8988T (cell line): ENCODE measurements at regions not wholly inside any gene's neighbourhood (a gene's known extent, or its start where the extent isn't known, plus 50 kb on each side); places are given as distances from the start of the nearest gene placed in this dataset.
"Not testable (repeated sequence)": the region's sequence is repeated elsewhere in the genome, so short reads cannot be mapped to it uniquely, and the experiment has no call there.

Source experiments
- DNase-seq: peaks from one replicate; pipeline ENCODE4 v3.0.0; 2011

GRCh38 chr16:52309446-52310416 is 237.2 kb downstream of the TOX3 start:
- DNase-seq, result no peak

DNA sequence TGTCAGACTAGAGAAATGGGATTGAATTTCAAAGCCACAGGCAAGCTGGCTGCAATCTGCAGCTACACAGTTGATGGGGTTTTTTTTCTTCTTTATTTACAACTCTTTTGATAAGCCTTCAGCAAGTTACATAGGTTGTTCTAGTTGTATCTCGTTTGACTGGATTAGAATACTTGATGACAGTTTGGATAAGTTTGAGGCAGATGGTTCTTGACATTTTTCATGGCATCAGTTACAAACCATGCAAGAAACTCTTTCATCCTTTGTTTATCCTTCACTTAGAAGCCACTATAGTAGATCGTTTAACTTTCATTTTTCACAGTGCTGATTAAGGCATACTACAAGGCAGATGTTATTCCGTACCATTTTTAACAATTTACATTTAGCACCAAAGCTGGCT is 238.9 kb downstream of the TOX3 start:
- no peak for DNase-seq

- DNase-seq, result no peak
Measured at GRCh38 chr16:52301026-52301425, 245.9 kb downstream of the TOX3 start.

- no peak for DNase-seq
Measured at GRCh38 chr16:52298769-52299168, 248.2 kb downstream of the TOX3 start.

DNA sequence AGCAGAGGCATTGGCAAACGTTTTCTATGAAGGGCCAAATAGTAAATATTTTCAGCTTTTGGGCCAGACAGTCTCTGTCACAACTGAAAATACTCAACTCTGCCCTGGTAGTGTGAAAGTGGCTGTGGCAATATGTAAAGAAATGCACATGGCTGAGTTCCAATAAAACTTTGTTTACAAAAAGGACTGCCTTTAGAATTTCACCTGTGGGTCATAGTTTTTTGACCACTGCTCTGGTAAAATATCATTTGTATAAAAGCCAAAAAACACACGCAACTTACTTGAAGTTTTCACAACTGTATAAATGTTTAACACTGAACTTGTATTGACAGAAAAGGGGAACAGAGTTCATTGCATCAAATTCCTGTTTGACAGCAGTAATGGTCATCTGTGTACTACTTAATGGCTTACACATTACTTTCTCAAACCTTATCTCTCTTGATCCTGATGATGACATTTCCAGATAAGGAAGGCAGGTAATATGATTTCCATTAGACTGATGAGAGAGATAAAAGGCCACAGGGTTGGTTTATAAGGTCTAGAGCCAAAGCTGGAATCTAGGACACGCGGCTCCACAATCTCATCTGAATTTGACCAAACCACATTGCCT is 250.1 kb downstream of the TOX3 start:
- DNase-seq, result not testable (repeated sequence)

DNA sequence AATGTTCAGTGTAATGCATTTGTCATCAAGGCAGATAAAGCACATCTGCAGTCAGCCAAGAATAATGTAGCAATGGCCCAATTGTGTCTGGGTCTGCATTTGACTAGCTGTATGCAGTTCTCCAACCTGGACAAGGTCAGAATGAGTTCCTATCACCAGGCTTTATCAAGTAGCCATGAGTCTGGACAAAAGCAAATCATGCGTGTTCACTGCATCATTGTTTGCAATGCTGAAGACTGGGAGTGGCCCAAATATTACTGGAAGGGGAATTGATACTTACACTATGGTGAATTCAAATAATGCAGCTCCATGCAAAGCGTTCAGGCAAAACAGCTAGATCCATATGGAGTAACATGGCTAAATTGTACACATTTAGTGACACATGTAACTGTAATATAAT is 250.9 kb downstream of the TOX3 start:
- DNase-seq, result no peak

GRCh38 chr16:52294660-52295059 is 252.3 kb downstream of the TOX3 start:
- DNase-seq, result no peak

DNA sequence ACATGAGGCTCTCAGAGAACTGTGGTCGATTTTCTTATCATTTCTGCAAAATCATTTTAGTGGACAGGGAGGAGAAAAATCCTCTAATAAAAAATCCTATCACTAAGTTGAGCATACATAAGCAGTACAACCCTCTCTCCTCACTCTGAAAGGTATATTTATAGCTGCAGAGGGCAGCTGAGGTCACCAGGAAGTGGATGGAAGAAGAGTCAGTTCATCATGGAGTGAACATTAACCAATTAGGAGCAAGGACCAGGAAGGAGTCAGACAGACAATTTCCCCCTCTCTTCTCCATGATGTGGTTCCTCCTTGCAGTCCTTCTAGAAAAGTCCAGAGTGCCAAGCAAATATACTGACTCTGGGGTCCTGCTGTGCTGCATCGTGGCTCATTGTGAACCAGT is 253.7 kb downstream of the TOX3 start:
- no peak for DNase-seq

GRCh38 chr16:52283584-52284375 is 263.2 kb downstream of the TOX3 start:
- DNase-seq, result no peak

DNA sequence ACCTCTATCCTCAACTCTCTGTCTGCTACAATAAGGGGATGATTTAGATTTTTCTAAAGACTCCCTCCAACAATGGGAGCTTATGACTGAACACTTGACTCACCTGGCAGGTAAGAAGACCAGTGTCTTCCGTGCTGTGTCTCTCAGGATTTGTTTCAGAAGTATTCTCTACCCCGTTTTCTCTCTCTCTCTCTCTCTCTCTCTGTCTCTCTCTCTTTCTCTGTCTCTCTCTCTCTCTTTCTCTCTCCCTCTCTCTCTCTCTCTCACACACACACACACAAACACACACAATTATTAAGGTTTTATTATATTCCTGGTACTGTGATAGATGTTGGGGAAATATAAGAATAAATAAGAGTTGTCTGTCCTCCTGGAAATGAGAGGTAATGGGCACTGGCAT is 263.9 kb downstream of the TOX3 start:
- DNase-seq, result no peak

GRCh38 chr16:52280086-52280485 is 266.9 kb downstream of the TOX3 start:
- DNase-seq, result no peak

DNA sequence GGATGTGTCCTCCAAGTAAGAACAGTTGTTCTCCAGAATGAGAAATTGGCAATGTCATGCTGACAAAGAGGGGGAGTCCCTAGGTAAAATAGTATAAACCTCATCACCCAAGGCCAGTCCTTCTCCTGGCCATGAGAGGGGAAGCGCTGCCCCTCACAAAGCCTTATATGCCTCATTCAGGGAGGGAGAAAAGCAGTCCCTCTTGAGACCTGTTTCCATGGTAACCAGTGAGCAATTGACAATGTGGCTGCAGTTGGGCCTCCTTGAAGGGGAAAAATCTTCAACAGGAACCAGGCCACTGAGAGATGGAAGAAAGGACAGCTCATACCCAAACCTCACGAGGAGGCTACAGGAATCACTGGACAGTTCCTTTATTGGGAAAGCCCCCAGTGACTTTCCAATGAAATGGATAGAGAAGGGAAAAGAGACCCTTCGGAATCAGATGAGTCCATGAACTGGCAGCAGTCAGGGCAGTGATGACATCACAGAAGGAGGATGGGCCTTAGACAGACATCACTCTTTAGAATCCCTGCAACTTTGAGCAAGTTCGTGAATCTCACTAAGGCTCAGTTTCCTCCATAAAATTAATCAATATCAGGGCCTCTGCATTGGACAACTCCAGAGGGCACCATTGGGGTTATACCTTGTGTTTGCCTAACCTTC is 275.7 kb downstream of the TOX3 start:
- no peak for DNase-seq

DNA sequence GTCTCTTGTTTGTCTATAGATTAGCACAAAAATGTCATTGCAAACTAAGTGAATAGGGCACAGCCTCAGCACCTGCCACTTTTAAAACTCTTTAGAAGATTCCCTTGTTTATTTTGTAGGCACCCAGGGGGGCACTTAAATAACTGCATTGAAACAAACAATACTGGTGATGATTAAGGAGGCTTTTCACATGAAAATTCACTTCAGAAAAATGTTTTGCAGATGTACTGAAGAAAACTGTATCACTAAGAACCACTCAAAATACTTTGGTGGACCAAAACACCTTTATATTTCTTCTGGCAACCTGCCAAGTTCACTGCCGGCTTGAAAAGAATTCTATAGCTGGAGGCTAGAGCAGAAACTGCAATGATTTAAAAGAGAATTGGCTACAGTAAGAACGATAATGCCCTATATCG is 281.5 kb downstream of the TOX3 start:
- no peak for DNase-seq

GRCh38 chr16:52257534-52257933 is 289.4 kb downstream of the TOX3 start:
- no peak for DNase-seq

- no peak for DNase-seq
Measured at GRCh38 chr16:52256310-52257078, 290.4 kb downstream of the TOX3 start.

DNA sequence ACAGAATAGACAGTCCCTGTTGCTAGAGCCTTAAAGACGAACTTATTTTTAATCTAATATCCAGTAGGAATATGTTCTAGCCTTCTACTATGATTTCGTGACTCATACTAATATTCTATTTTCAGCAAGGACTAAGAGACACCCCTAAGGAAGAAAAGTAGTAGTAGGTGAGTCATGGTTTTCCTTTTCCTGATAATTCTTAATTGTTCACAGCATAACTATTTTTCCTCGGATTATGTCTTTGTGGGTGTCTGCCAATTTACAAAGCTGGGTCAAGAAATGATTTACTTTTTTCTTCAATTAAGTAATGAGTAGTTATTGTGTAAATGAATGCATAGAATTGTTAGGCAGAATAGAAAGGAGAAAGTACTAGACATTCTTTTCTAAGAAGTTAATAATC is 292.2 kb downstream of the TOX3 start:
- no peak for DNase-seq

DNA sequence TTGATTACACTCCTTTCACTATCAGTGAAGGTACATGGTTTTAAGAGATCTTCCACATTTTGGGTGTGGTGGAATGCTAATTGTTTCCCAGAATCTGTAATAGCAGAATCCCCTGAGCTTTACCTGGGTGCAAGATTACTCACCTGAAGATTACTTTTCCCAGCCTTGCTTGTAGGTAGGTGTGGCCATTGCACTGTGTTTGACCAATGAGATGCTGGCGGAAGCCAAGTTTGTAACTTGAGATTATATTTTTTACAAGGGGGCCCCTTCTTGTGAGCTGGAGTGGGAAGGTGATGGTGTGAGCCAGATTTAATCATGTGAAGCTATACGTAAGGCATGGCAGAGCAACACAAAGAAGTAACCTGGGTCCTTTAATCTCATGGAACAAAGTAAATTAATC is 294.3 kb downstream of the TOX3 start:
- no peak for DNase-seq

- DNase-seq, result no peak
Measured at GRCh38 chr16:52251495-52251894, 295.4 kb downstream of the TOX3 start.

DNA sequence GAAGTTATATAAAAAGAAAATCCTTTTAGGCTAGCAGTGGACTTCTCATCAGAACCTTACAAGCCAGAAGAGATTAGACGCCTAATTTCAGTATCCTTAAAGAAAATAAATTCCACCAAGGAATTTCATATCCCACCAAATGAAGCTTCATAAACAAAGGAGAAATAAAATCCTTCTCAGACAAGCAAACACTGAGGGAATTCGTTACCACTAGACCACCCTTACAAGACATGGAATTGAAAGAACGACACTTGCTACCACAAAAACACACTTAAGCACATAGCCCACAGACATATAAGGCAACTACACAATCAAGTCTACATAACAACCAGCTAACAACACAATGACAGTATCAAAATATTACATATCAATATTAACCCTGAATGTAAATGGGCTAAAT is 299.2 kb downstream of the TOX3 start:
- DNase-seq, result no peak

DNA sequence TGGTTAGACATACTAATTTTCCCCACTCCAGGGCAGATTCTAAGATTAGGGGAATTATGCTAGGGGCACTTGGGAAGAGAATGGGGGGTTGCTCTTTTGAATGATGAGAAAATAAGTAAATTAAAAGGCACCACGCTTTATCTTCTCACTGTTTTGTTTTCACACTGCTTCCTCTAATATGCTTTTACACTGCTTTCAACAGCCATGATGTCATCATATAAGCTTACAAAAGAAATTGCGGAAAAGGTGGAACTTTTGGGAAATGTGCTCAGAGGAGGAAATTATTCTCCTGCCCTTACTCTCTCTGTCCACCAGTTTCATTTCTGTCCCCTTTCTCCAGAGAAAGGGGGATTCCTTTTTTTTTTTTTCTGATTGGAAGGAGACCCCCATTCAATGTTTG is 308.2 kb downstream of the TOX3 start:
- no peak for DNase-seq

- DNase-seq, result no peak
Measured at GRCh38 chr16:52237823-52238222, 309.1 kb downstream of the TOX3 start.

GRCh38 chr16:52235186-52235585 is 311.8 kb downstream of the TOX3 start:
- no peak for DNase-seq
